NCI-H2227 (cell line): ENCODE measurements at regions not wholly inside any gene's neighbourhood (a gene's known extent, or its start where the extent isn't known, plus 50 kb on each side); places are given as distances from the start of the nearest gene placed in this dataset.
"Not testable (repeated sequence)": the region's sequence is repeated elsewhere in the genome, so short reads cannot be mapped to it uniquely, and the experiment has no call there.

Experiments
- DNase-seq: peaks from one replicate; lab custom pipeline; 2025; ENCODE audit not compliant: unreplicated experiment; lab: John Stamatoyannopoulos, UW

DNA sequence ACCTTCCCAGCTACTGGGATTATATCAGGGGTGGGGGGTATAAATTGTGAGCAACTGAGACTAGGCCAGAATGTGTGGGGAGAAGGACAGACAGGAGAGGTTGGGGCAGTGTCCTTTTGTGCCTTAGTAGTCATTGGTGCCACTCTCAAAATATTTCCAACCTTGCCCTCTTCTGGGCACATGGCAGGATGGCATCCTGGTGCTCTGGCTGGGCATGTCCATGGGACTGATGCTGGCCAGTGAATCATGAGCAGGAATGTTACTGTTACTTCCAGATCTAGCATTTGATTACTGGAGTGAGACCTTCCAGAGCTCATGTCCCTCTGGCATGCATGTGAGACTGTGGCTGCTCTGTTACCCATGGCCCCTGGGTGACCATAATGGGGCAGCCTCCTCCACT is 151.2 kb downstream of the MATN1 start:
- no peak for DNase-seq

DNA sequence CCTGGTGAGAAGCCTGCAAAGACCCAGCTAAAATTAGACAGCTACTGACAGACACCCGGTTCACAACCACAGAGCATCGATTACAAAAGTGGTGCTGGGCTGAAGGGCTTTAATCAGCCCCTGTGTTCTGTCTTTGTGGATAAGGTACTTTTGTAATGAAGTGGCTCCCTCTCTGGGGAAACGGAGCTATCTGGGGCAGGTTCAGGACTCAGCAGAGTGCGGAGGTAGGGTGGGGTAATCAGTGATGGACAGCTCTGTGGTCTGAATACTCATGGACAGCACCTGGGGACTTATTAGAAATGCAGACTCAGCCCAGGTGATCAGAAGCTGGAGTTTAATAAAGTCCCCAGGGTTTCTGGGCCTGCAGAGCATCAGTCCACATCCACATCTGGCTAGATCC is 152.0 kb downstream of the MATN1 start:
- no peak for DNase-seq

DNA sequence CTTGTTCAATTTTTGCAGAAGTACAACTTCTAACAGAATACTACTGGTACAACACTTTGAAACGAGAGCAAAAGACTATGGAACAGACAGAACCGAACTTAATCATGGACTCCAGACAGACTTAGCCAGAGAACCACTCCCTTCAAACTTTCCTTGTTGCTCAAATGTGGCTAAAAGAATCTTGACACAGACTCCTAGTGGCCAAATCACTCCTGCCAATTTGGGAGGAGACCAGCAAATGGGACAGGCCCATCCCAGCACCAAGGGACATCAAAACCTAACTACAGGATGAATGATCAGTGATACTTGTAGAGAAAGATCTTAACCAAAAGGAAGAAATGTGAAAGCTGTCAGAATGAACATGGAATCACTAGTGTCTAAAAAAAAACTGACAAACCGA is 154.0 kb downstream of the MATN1 start:
- no peak for DNase-seq

DNA sequence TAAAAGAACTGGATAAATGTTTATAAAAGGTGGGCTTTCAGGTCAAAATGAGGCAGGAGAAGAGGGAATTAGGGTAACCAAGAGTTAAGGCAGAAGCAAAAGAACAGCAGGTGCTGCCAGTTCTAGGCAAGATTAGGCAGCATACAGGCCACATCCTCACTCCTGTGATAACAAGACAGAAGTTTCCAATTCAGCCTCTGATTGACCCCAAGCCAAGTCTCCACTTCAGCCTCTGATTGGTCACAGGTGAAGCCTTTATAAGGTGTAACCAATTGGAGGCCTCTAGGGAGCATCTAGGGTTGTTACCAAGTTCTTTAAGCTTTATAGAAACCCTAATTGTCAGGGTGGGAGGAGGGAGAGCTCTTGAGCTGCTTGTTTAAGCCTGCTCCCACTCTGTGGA is 160.8 kb downstream of the MATN1 start:
- DNase-seq: no peak

DNA sequence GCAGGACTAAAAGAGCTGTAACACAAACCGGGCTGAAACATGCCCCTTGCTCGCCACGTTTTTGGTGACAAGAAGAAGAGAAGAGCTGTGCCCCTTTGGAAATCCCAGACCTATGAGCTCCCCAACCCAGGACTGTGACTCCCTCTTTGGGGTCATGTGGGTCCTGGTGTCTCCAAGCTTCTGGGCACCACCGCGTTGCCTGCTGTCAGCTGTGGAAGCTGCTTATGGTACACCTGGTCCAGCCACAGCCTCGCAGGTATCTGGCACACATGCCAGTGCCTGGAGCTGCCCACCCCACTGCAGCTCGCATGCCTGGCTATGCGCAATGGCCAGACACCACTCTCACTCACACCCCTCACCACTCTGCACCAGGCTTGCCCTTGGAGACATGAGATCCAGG is 171.8 kb downstream of the MATN1 start:
- DNase-seq: no peak

DNA sequence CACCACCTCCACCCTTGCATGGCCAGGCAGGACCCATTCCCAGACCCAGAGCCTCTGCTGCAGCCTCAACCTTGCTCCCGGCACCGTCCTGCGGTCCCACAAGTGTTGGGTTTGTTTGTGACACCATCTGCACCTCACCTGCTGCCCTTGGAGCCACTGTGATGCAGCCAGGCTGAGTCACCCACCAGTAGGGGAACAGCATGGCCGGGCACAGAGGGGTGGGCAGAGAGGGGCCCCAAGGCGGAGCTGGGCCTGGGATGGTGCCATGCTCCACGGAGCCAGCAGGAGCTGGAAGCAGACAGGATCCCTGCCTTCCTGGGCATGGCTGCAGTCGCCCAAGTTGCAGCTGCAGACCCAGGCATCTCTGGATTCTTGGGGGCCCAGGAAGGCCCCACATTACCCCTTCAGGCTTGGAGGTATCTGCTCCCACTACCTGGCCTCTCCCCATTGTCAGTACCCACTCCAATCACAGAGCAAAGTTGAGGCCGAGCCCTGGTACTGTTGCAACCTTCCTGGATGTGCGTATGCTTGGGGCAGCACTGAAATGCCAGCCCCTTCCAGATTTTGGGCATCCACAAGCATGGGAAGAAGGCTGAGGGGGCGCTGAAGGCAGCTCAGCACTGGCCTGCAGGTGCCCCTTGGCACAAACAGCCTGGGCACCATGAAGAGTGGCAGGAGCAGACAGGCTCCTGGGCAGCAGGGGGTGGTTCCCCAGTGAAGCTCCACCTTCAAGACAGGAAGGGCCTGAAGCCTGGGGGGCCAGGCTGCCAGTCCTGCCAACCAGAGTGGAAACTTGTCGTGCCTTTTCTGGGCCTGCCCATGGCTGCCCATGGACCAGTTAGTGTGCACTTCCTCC is 172.8 kb downstream of the MATN1 start:
- no peak for DNase-seq

DNA sequence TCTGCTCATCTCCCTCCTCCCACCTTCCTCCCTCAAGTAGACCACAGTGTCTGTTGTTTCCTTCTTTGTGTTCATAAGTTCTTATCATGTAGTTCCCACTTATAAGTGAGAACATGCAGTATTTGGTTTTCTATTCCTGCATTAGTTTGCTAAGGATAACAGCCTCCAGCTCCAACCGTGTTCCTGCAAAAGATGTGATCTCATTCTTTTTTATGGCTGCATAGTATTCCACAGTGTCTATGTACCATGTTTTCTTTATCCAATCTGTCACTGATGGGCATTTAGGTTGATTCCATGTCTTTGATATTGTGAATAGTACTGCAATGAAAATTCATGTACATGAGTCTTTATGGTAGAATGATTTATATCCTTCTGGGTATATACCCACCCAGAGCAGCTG is 173.5 kb downstream of the MATN1 start:
- DNase-seq: not testable (repeated sequence)

DNA sequence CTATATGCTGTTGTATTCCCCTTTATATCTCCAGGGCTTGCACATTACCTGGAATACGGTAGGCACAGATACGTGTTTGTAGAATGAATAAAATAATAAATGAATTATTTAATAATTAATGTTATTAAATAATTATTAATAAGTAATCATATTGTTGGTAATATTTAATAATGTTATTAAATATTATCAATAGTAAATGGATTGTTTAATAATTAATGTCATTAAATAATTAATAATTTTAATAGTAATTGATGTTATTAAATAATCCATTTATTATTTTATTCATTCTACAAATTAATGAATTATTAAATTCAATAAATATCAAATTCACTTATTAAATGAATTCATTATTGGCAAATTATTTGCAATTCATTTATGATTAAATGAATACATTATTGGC is 175.1 kb downstream of the MATN1 start:
- no peak for DNase-seq

DNA sequence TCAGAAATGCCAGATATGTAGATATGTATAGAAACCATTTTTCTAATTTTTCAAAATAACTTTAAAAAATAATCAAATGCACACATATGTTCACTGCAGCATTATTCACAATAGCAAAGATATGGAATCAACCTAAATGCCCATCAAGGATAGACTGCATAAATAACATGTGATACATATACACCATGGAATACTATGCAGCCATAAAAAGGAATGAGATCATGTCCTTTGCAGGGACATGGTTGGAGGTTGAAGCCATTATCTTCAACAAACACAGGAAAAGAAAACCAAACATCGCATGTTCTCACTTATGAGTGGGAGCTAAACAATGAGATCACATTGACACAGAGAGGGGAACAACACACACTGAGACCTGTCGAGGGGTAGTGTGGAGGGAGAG is 176.1 kb downstream of the MATN1 start:
- not testable (repeated sequence) for DNase-seq

DNA sequence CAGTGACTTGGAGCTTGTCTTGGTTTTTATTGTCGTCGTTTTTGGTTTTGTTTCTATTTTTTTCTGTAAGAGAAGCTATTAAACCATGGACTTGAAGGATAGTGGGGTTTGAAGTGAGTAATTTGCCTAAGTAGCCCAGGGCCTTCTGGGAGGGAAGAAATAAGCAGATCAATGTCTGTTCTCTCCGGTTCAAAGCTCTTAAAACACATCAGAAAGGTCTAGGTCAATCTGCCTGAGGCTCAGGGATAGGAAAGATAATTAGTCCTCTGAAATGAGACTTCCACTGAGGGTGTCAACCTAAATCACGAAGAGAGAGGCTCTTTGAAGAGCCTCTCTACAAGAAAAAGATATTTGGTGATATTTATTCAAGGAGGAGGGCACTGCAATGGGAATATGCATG is 178.0 kb downstream of the MATN1 start:
- DNase-seq: peak; percentile 42

DNA sequence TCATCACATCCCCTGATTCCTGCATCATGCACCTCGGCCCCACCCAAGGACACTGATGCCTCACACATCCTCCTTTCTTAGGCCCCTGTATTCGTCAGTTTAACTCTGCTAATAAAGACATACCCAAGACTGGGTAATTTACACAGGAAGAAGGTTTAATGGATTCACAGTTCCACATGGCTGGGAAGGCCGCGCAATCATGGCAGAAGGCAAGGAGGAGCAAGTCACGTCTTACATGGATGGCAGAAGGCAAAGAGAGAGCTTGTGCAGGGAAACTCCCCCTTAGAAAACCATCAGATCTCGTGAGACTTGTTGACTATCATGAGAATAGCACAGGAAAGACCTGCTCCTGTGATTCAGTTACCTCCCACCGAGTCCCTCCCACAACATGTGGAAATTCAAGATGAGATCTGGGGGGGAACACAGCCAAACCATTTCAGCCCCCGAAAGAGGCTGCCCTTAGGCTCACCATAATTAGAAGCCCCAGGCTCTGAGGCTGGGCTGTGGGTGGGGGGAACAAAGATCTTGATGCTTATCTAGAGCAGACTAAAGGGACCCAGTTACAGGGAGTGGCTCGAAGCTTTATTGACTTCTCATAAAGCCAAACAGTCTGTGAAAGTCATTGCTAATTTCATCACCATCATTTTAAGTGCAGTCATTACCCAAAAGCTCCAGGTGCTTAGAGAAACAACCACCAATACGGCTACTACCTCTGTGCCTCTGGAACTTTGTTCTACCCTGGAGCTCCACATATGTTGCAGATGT is 181.5 kb downstream of the MATN1 start:
- DNase-seq: no peak

DNA sequence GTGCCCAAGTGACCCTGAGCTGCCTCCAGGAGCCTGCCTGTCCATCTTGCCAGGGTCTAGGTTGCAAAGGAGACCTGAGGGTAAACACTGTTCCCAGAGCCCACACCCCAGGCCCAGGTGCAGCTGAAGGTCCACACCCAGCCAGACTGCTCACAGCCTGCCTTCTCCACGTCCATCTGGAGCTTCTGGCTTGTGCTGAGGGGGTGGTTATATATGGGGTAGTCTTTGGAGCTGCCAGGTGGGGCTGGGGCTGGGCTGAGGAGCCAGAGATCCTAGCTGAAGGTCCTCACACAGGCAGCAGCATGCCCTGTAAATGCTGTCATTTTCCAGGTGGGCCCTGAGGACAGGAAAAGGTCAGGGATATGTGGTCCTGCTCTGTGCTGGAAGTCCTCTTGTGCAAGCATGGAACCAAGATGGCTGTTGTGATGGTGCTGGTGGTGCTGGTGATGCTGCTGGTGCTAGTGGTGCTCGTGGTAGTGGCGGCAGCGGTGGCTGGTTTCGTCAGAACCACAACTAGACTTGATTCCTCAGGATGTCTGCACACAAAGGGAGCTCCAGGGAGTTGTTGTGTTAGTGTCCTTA is 182.7 kb downstream of the MATN1 start:
- no peak for DNase-seq

DNA sequence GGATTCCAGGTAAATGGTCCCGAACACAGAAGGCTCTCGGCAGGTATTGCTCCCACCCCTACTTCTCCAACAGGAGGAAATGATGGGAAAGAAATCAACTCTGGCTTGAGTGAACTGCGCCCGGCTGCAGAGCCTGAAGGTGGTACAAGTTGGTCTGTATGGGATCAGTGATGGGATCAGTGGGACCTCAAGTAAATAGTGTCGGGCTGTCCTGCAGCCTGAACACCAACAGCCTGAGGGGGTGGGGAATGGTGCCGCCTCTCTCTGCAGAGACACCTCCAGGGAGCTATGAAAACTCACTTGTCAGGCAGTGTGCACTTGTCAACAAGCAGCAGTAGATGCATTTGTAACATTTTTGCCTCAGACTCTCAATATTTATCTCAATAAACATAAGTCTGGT is 183.5 kb downstream of the MATN1 start:
- no peak for DNase-seq

DNA sequence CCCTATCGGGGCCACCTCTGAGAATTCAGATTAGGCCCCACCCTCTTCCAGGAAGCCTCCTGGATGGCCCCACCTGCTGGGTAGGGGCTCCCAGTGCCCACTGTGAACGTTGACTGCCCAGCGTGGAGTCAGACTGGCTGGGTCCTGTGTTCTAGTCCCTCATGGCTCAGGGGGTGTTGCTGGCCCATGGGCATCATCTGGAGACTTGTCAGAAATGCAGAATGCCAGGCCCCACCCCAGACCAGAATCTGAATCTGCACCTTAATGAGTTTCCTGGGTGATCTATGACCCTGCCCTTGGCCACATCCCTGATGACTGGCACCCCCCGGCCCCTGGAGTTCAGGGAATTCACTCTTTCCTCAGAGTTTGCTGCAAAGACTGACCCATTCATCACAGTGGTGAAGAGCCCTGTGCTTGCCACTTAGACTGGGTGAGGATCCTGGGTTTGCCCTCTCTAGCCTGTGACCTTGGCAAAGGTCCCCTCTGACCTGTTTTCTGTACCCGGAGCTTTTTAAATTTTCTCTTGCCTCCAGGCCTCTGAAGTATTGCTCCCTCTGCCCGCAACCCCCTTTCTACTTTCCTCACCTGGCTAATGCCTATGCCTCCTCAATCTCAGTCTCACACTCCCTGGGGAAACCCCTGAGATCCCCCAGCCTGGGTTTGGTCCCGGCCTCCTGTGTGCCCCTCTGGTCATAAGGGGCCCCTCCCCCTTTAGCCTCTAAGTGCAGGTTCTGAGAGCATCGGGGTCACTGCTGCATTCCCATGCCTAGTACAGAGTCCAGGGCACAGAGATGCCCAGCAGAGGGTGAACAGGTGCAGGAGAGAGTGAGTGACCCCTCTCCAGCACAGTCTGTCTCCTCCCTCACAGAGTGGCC is 184.2 kb downstream of the MATN1 start:
- no peak for DNase-seq

DNA sequence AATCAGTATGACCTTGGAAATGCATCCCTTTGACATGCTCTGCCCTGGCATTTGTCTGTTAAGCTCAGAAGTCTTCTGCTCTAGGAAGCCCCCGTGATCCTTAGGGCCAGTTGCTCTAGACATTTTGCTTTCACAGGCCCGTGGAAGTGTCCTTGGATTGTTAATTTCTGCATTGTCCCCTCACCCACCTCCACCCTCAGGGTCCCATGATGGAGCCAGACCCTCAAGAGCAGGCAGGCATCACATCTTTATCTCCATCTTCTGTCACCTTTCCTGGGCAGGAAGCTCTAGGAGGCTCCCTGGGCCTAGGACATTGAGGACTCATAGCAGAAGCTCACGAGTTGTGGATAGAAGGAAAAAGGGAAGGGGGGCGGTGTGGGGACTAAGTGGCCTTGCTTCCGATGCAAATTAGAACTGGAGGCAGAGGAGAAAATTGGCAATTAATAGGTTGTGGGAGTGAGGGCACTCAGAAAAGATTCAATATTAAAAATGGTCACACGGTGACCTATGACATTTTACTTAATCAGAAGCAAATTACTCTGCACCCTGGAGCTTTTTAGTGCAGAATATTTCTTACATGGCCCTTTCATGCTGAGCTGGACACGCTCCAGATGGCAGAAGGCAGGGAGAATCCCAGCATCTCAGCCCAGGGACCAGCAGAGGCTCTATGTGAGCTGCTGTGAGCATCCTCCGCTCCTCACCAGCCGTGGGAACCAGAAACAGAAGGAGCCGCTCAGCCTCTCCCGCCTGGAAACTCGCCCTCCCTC is 185.0 kb downstream of the MATN1 start:
- DNase-seq: no peak

DNA sequence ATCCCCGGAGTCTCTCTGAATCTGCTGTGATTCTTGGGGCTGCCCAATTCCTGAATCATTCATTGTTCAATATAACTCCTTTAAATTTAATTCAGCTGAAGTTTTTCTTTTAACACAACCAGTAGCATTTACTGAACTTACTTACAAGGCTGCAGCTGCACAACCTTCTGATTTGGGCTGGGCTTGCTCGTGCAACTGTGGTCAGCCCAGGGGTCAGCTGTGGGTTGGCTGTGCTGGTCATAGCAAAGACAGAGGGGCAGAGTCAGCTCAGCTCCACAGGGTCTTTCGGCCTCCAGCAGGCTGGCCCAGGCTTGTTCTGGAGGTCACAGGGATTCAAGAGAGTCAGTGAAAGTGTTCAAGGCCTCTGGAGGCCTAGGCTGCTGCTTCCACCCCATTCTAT is 186.1 kb downstream of the MATN1 start:
- no peak for DNase-seq

DNA sequence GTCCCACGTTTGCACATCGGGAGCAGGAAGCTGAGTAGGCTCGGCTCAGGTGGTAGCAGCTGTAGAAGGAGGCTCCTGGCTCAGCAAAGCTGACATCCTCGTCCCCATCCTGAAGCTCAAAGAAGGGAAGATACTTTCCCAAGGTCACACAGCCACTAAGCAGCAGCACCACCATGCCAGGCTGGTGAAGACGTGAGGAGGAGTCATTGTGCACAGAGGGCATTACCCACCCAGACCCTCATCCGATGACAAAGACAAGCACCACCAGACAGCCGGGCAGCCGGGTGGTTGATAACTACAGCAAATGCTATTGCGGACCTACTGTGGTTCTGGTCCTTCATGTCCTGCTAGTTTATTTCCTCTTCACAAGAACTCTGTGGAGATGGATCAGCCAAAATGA is 186.9 kb downstream of the MATN1 start:
- DNase-seq: no peak

DNA sequence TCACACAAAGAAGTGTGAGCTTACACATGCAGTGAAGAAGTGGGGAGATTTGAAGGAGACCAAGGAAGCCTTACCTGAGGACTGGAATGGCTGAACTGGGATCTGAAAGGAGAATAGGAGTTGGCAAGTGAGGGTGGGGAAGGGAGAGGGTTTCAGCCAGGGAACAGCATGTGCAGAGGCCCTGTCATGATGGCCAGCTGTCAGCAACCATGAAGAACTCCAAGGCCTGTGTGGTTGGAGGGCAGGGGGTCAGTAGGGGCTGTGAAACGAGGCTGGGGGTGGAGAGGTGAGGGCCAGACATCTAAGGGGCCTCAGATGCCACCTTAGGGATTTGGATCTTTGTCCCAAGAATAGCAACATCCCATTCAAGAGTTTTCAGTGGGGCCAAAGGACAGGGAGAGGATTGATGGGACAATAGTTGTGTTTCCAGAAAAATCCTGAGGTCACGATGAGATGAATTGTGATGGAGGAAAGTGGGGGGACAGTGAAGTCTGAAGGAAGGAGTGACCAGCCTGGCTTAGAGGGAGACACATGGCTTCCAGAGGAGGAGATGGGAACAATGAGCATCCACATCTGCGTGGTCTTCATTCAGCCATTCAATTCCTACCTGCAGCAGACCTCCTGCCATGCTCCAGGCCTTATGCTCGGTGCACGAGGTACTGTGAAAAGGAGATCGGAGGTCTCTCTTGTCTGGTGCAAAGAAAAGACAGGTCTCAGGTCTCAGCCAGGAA is 187.6 kb downstream of the MATN1 start:
- no peak for DNase-seq

DNA sequence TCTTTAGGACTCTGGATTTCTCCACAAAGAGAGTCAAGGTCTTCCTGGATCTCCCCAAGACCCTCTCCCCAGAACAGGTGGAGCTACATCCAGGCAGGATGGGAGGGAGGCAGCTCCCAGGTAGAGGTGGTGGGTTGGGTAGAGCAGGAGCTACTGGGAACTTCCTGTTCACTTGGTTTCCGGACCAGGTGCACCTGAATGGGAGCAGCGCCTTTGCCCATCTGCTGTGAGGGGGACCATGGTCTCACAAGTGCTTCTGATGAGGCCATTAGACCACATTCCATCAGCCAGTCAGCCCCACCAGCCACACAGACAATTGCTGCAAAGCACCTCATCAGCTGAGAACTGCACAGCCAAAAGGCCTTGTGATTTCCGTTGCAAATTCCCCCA is 188.8 kb downstream of the MATN1 start:
- DNase-seq: no peak
